GM21717 (cell line): ENCODE measurements at regions not wholly inside any gene's neighbourhood (a gene's known extent, or its start where the extent isn't known, plus 50 kb on each side); places are given as distances from the start of the nearest gene placed in this dataset.
A peak's percentile ranks its signal among the peaks of the same experiment; 100 is the strongest.
"Not testable (repeated sequence)": the region's sequence is repeated elsewhere in the genome, so short reads cannot be mapped to it uniquely, and the experiment has no call there.

Experiments
- ATAC-seq: cut with Tn5 transposase; IDR thresholded peaks from one replicate; pipeline ENCODE4 v1.9.1; 2021; ENCODE audit warnings: mild to moderate bottlenecking, moderate library complexity; ENCODE audit not compliant: unreplicated experiment

- ATAC-seq, result no peak
Measured at GRCh38 chr3:61378311-61378710, 127.1 kb upstream of the FHIT start.

GRCh38 chr3:61381745-61382392 lies 130.6 kb upstream of the FHIT start:
- peak; percentile 83 for ATAC-seq

GRCh38 chr3:61387817-61388216 lies 136.6 kb upstream of the FHIT start:
- ATAC-seq, result no peak

GRCh38 chr3:61393480-61393947 lies 142.3 kb upstream of the FHIT start:
- ATAC-seq, result not testable (repeated sequence)

- ATAC-seq, result no peak
Measured at GRCh38 chr3:61401359-61401758, 150.1 kb upstream of the FHIT start.

GRCh38 chr3:61407397-61407796 lies 154.0 kb upstream of the PTPRG start:
- no peak for ATAC-seq

- ATAC-seq, result no peak
Measured at GRCh38 chr3:61409638-61410037, 151.7 kb upstream of the PTPRG start.

GRCh38 chr3:61410358-61410757 lies 151.0 kb upstream of the PTPRG start:
- ATAC-seq, result not testable (repeated sequence)

GRCh38 chr3:61411009-61411662 lies 150.2 kb upstream of the PTPRG start:
- no peak for ATAC-seq

- ATAC-seq, result peak; percentile 92
Measured at GRCh38 chr3:61414456-61414855, 146.9 kb upstream of the PTPRG start.

GRCh38 chr3:61415201-61415600 lies 146.2 kb upstream of the PTPRG start:
- ATAC-seq, result no peak

- ATAC-seq, result no peak
Measured at GRCh38 chr3:61416618-61417017, 144.8 kb upstream of the PTPRG start.

- no peak for ATAC-seq
Measured at GRCh38 chr3:61417352-61417751, 144.0 kb upstream of the PTPRG start.

GRCh38 chr3:61420136-61420759 lies 141.1 kb upstream of the PTPRG start:
- peak; percentile 84 for ATAC-seq

GRCh38 chr3:61422945-61423673 lies 138.3 kb upstream of the PTPRG start:
- no peak for ATAC-seq

- ATAC-seq, result no peak
Measured at GRCh38 chr3:61425356-61425755, 136.0 kb upstream of the PTPRG start.

- no peak for ATAC-seq
Measured at GRCh38 chr3:61429106-61429505, 132.3 kb upstream of the PTPRG start.

- not testable (repeated sequence) for ATAC-seq
Measured at GRCh38 chr3:61434901-61435300, 126.5 kb upstream of the PTPRG start.

- ATAC-seq, result not testable (repeated sequence)
Measured at GRCh38 chr3:61435361-61435760, 126.0 kb upstream of the PTPRG start.

GRCh38 chr3:61438253-61439121 lies 122.9 kb upstream of the PTPRG start:
- ATAC-seq, result no peak

GRCh38 chr3:61439122-61439458 lies 122.3 kb upstream of the PTPRG start:
- no peak for ATAC-seq
